ENCODE measurements at regions not wholly inside any gene's neighbourhood (a gene's known extent, or its start where the extent isn't known, plus 50 kb on each side); places are given as distances from the start of the nearest gene placed in this dataset.

GRCh38 chr11:33606762-33607161 lies 93.9 kb downstream of the C11orf91 start:
- TF ChIP-seq CTCF (conservative IDR thresholded peaks at IDR 0.05; ENCODE audit: low read length) (no peak), EZH2phosphoT487 (IDR thresholded peaks at IDR 0.05; ENCODE audit: borderline replicate concordance, low read depth, low read length) (no peak)

All from OCI-LY7 (cell line).